HTR-8/SVneo (cell line): ENCODE measurements at regions not wholly inside any gene's neighbourhood (a gene's known extent, or its start where the extent isn't known, plus 50 kb on each side); places are given as distances from the start of the nearest gene placed in this dataset.

Experiments used
- DNase-seq: peaks from one replicate; pipeline ENCODE4 v3.0.0; 2011; ENCODE audit warnings: low spot score, mixed read lengths; ENCODE audit not compliant: insufficient read length
- FAIRE-seq: peaks from 2 replicates; lab custom pipeline; 2011; peaks lifted over from hg19 to GRCh38; lab: Jason Lieb, UNC

DNA sequence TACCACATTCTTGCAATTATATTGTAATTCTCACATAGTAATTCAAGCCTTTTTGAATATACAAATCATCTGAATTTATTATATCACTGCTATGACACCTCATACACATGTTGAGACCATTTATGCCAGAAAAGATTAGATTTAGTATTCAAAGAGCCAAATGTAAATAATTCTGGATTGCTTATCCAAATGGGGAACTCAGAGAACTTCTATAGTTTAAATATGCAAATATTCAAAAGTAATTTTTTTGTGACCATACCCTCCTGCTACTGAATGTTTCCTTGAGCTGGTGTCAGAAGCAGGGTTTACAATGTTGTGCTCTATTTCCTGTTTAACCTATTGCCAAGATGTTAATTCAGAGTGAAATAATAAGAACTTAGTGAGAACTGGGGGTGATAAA is 372.2 kb downstream of the TRIML1 start:
- DNase-seq (no peak), FAIRE-seq (no peak)

DNA sequence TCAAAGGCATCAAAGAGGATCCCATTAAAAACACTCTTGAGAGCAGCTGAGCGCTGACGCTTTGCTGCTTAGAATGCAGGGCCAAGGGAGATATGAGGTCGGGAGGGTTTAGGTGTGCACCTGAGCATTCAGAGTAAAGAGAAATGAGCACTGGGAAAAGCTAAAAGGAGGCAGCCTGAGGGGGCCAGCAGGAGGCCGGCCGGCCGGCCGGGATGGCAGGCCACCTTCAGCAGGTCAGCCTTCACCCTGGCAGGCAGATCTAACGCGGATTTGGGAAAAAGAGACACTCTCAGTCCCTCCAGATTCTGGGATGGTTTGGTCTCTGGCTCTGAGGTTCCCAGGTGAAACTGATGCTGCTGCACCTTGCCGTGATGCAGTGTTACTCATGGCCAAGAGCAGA is 393.5 kb downstream of the TRIML1 start:
- DNase-seq: no peak
- no peak for FAIRE-seq

DNA sequence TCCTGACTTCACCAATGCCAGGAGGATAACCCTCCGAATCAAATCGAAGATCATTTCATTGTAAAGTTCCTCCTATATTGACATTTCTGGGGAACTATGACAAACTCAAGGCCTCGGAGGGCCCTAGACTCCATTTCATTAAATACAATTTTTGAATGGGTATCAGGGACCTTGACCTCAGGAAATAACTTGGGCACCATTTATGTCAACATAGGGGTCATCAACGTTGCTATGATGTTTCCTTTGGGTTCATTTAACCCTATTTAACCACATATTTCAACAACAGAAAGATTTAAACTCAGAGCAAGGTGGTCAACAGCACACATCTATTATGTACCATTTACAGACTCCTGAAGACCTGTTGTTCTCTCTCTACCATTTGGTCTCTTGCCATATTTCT is 395.1 kb downstream of the TRIML1 start:
- no peak for FAIRE-seq
- no peak for DNase-seq

DNA sequence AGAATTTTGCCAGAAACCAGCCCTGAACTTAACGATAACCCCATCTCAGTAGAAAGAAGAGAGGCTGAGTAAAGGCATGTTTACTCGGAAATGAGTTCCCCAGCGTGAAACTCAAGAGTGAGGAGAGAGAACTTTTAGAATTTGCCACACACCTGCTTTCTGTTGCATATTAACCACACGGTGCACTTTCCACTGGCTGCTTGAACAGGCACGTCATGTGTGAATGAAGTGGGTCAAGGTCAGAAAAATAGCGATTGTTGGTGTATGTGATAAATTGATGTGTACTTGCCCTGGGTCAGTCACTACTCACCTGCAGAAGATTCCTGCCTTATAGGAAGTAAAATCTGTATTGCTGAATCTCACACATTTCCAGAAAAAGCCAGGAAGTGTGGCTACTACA is 395.7 kb downstream of the TRIML1 start:
- DNase-seq (no peak), FAIRE-seq (no peak)

DNA sequence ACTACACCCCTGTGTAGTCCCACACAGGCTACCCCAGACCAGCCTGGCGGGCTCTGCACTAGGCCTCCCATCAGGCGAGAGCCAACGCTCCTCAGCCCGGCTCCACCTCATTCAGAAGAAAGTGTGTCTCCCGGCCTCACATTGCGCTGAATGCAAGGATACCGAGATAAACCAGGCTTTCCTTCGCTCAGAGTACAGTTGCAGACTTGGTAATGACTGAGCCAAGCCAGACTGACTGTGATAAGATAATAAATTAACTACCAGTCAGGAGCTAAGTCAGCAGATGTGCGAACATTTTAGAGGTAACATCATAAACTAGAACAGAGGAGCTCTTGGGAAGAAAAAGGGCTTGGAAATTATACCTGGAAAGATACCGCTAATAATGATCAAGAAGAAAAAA is 397.6 kb downstream of the TRIML1 start:
- FAIRE-seq: no peak
- DNase-seq: no peak

DNA sequence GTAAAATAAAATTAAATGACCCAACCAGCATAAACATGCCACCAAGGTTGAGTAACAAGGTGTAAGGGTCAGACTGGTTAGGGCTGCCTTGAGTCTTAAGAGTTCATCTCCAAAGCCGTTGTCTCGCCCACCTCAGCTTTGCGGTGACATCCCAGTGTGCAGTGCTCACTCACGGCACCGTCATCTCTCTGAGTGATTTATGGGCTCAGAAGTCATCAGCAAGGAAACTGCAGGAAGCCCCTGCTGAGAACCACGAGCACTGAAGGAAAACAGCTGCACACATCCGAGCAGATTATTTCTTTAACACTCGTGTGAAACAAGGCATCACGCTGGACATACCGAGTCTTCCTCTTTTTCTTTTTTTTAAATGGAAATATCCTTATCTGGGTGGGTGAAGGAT is 411.1 kb downstream of the TRIML1 start:
- no peak for FAIRE-seq
- DNase-seq: no peak

DNA sequence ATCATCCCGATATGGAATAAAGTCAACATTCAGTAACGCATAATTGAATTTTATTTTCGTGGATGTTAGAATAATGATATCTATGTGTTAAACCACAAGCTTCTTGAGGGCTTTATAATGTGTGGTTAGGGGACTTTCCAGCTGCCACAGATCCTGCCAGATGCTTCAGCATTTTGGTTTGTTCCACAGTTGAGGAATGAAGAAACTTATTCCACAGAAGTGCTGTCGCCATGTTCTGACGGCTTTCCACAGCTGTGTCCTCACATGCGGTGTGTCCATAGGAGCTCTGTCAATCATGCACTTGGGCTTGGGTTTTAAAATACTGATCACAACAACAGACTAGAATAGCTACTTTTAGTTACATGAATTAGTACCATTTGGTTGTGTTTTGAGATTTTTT is 411.9 kb downstream of the TRIML1 start:
- DNase-seq: no peak
- no peak for FAIRE-seq

DNA sequence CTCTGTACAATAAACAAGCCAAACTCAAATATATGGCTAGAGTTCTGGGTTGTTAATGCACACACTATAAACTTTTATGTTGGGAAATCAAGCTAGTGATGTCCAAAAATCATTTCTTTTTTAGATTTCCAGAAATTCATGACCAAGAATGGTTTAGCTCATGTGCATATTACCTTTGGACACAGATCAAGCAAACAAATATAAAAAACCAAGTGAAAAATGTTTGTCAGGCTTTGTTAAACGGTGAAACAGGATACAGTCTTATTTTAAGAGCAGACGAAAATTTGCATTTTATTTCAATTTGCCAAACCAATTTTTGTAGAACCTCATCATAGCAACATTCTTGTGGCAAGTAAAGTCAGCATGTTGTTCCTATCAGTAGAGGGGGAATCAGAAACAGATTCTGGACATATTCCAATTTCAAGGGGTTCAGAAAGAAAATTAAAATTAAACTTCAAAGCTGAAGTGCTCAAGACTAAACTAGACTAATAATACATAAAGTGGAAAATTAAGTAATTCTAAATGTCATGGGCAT is 413.6 kb downstream of the TRIML1 start:
- FAIRE-seq (no peak), DNase-seq (no peak)

DNA sequence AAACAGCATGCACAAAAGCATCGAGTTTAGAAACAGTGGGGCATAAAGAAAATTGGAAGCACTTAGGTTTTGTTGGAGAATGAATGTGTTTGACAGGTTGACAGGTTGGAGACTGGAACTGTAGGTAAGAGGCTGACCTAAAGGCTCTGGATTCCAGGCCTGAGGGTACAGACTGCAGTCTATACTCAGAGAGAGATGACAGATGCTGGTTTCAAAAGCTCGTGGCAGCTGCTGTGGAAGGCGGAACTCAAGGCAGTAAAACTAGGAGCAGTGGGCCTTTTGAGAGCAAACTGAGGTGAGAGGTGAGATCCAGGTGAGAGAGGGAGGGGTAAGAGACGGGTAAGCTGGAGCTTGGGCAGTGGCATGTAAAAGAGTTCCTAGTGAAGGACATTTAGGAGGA is 415.2 kb downstream of the TRIML1 start:
- DNase-seq (no peak), FAIRE-seq (no peak)

DNA sequence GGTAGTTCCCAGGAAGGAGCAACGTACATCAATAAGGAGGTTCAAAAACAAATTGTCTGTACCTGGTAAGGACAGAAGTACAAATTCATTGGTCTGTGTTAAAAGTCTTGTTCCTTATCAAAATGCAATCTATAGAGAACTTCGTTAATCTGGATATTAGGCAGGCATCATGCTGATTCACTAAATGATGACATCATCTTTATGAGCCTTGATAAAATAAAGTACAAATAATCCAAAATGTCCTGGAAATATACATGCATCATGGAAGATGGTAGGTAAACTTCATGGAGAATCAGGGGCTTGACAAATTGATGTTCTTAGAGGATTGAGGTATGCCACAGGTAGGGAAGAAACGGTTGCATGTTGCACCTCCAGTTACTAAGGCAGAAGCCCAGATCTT is 433.9 kb downstream of the TRIML1 start:
- DNase-seq (no peak), FAIRE-seq (no peak)

DNA sequence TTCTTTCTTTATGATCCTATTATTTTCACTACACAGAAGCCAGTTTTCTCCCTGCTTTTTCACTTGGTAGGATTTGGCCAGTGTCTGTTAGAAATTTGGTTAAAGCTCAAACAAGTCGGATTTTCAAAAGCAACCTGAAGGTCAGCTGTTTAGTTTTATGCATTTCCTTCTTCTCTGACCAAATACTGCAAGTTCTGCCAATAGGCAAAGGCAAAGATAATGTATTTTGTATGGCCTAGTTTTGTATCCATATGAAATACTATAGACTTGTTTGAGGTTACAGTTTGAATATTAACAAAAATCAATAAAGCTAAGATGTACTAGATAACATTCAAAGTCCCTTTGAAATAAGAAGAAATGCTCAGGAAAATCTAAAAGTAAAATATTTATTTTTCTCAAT is 439.4 kb downstream of the TRIML1 start:
- DNase-seq (no peak), FAIRE-seq (no peak)

DNA sequence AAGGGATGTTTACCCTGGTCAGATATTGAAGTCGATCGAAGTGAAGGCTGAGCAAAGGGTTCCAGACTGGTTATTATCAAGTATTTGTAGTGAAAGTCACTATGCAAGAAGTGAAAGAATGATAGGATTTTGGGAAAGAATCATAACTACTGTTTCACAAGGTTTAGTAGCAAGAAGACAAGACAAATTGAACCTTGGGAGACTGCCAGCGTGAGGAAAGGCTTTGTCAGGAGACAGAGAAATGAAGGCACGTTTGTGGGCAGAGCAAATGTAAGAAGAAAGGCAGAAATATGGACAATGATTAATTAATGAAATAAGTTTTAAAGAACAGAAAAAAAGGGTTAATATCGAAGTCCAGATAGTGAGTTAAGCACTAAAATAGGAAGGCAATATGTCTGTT is 456.8 kb downstream of the TRIML1 start:
- FAIRE-seq (no peak), DNase-seq (no peak)

DNA sequence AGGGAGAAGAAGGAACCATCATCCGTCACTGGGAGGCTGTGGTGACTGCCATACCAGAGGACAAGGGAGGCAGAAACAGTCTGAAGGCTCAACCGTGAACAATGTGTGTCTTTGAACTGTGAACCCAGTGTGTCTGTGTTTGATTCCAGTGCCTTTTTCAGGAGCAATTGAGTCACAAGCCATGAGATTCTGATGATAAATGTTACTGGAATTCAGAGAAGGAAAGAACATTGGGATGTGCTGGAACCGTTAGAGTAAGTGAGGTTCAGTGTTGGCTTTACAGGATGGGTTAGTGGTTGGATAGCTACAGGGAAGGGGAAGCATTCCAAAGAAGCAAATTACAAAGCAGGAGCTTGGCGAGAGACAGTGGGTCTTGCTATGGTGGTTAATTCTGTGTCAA is 464.4 kb downstream of the TRIML1 start:
- FAIRE-seq (no peak), DNase-seq (no peak)

DNA sequence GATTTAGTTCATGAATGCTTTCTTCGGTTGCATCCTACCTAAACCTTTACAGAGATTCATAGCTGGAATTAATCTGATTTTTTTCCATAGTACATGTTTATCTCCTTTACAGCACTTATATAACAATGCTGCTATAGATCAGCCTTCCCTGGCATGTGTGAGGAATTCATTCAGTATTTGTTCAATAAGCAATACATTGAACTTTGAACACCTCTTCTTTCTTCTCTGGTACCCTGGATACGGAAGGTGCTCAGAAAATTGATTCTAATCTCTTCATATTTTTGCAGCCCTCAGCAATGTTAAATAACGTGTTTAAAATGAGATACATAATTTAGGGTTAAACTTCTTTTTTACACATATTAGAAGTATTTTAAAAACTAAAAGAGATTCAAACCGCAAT is 467.4 kb downstream of the TRIML1 start:
- DNase-seq (no peak), FAIRE-seq (no peak)

DNA sequence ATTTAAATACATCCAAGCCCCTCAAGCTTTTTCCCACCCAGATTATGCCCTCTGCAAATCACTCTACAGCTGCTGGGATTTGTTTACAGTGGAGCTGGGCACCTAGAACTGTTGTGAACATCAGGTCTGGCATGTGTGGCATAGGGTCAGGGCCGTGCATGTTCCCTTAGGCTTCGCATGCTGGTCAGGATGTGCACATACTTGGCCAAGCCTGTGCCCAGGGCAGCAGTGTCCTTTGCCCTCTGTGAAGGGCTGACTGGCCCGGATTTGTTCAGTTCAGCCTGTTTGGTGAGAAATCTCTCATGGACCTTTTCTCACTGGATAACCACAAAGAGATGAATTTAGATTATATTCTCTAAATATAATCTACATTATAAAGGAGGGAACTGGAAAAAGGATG is 471.9 kb downstream of the TRIML1 start:
- DNase-seq (no peak), FAIRE-seq (no peak)

DNA sequence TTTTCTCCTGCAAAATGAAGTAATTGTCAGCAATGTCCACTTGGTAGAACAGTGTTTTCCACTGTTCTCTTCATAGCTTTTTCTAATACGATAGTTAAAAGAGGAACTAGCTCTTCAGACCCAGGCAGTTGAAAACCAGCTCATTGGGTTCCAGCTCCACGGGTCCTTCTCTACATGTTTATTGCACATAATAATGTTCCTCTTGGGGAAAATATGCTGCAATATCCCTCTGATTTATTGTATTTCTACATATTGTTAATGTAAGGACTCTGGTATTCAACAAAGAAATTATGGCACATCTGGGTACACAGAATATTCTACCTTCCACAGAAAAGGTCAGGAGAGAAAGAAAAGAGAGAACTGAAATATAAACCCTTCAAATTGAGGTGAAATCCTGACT is 473.4 kb downstream of the TRIML1 start:
- FAIRE-seq: no peak

DNA sequence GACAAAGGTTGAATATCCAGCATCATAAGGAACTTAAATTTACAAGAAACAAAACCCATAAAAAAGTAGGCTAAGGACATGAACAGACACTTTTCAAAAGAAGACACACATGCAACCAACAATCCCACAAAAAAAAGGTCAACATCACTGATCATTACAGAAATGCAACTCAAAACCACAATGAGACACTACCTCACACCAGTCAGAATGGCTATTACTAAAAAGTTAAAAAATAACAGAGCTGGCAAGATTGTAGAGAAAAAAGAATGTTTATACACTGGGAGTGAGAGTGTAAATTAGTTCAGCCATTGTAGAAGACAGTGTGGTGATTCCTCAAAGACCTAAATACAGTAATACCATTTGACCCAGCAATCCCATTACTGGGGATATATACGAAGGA is 474.7 kb downstream of the TRIML1 start:
- no peak for FAIRE-seq
- DNase-seq: no peak

More for the DNA sequence above, 473.4 kb downstream of the TRIML1 start:
- DNase-seq: no peak

DNA sequence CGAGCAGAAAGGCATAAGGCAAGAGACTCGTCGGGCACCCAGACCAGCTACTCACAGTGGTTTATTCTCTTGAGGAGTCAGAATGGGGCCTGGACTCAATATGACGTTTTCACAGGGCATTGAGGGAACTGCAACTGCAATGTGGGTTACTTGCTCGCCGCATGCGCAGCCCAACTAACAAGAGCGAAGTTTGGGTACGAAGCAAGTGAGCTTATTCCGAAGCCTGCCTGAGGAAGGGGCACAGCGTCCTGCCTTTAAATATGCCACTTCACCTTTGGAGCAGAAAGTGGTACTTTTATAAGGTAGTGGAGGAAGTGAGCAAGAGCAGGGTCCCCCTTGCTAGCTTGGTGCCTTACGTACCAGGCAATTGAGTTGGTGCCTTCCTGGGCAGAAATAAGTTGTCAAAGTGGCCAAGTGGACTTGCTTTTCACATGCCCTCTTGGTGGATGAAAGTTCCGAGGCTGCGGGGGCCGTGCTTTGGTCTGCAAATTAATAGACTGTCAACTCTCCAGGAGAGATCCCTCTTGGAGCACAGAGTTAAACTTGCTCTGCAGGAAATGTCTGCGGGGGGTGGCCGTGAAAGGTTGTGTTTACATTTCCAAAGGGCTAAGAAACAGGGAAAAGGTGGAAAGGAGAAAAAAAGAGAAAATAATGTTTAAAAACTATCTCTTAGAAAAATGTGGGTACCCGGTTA is 480.4 kb downstream of the TRIML1 start:
- no peak for FAIRE-seq
- no peak for DNase-seq

DNA sequence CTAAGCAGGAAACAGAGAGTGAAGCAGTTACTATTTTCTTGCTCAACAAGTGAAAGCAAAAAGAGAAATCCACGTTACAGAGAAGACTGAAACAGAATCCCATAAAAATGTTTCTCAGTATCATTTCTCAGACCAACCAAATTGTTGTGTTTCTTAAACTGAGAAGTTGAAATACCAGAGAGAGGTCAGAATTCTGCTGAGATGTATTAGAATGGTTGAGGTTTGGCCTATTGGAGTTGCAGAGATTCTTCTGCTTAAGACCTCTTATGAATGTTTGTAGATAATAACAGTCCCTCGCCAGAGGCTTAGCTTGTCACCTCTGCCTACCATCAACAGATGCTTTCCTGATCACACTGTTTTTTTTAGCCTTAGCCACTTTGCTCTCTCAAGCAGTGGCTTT is 481.4 kb downstream of the TRIML1 start:
- DNase-seq (no peak), FAIRE-seq (no peak)

DNA sequence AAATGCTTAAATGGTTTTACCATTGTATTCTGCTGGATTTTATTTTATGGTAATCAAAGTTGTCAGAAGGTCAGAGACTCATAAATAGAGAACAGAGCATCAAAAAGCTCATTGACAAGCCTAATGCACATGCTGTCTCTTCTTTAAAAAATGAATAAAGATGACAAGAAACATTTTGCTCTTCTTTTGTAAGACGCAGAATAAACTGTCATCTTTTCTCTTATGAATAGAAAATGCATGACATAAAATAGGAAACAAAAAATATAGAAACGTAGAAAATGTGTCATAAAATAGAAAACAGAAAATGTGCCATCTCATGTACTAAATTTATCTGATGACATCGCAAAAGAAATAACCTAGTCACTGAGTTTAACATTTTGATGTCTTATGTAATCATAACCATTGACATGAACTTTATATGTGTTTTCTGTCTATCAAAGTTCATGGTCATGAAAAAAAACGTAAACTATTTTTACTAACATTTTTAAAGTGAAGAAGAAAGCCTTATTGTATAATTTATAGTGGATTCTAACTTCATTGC is 484.1 kb downstream of the TRIML1 start:
- DNase-seq (no peak), FAIRE-seq (no peak)

DNA sequence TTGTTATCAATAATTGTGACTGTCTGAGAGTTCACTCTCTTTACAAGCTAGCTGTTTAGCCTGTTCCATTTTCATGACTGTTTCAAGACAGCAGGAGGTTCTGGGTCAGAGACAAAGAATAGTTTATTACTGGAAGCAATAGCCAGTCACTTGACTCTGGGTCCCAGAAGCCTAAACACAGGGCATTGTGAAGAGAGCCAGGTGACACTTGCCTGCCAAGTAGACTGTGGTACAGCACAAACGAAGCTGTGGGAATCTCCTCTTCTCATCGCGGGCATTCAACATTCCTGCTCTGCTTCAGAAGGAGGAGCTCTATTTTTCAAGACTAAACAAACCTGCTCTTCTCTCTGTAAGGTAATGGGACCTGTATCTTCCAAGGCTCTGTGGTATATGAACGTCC is 485.1 kb downstream of the TRIML1 start:
- FAIRE-seq (no peak), DNase-seq (no peak)

DNA sequence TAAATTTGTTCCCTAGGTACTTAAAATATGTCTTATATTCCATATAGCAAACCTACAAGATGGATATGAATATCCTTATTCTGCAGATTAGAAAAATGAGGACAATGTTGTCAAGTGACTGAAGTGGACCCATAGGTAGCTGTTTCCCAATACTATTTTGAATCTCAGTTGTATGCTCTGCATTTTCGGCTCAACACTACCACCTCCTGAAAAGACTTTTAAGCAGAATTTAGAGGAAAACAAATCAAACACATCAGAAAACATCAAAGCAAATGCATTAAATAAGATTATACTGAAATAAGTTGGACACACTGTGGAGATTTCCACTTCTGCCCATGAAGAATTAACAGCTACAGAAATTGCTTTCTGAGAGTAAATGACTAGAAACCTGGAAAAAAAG is 488.7 kb downstream of the TRIML1 start:
- no peak for FAIRE-seq
- no peak for DNase-seq
